HT-29 (cell line): ENCODE measurements at regions not wholly inside any gene's neighbourhood (a gene's known extent, or its start where the extent isn't known, plus 50 kb on each side); places are given as distances from the start of the nearest gene placed in this dataset.
"Not testable (repeated sequence)": the region's sequence is repeated elsewhere in the genome, so short reads cannot be mapped to it uniquely, and the experiment has no call there.

Experiments
- DNase-seq: peaks from one replicate; pipeline ENCODE4 v3.0.0-alpha.2; 2015; ENCODE audit warnings: low spot score

GRCh38 chrX:87236830-87237440 is 280.7 kb upstream of the KLHL4 start:
- no peak for DNase-seq

GRCh38 chrX:87265518-87265917 is 252.1 kb upstream of the KLHL4 start:
- DNase-seq, result no peak

DNA sequence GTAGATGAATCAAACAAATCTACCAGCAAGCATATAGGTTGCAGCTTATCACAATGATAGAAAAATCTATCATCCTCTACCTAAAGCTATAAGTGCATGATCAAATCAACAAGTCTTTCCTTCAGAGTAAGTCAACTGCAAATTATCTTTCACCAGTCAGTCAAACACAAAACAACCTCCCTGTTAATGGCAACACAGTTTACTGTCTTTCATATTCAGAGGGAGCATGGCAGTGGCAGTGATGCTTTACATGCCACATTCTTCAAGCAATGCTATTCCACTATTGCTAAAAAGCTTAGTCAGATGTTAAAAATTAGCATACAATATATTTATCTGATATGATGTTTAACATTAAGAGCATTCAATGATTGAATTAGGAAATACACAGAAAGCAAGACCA is 245.1 kb upstream of the KLHL4 start:
- no peak for DNase-seq

DNA sequence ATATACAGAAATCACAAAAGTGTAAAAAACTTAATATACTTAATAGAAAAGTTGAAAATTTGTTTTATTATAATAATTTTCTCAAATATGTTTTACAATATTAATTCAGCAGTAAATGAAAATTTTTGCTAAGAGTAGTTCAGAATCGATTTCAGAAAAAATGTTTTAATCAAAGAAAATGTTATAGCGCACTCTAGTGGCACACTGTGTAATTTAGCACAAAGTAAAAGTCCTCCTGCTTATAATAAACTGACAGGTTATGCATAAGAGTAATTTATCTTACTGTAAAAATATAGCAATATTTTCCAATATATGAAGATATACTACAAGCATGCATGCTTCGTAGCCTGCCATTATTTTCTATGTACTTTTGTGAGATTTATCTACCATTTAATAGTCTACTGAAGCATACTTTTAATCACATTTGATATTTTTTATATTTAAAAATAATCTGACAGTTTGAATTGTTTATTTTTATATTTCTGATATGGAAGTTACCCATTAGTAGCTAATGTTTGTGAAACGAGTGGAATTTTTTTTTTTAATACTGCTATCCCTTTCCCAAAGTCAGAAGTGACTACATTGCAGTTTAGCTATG is 217.9 kb upstream of the KLHL4 start:
- peak; percentile 52 for DNase-seq

- no peak for DNase-seq
Observed at GRCh38 chrX:87310780-87311179, 206.8 kb upstream of the KLHL4 start.

GRCh38 chrX:87327267-87327666 is 190.3 kb upstream of the KLHL4 start:
- DNase-seq, result no peak

DNA sequence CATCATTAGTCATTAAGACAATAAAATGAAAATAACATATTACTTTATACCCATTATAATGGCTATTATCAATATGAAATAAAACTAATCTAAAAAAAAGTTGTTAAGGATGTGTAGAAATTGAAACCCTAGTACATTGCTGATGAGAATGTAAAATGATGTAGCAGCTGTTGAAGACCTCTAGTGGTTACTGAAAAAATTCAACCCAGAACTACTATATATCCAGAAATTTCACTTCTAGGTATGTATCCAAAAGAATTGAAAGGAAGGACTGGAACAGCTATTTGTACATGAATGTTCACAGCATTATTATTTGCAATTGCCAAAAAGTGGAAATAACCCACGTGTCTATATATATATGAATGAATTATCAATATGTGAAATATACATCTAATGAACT is 180.3 kb upstream of the KLHL4 start:
- no peak for DNase-seq

DNA sequence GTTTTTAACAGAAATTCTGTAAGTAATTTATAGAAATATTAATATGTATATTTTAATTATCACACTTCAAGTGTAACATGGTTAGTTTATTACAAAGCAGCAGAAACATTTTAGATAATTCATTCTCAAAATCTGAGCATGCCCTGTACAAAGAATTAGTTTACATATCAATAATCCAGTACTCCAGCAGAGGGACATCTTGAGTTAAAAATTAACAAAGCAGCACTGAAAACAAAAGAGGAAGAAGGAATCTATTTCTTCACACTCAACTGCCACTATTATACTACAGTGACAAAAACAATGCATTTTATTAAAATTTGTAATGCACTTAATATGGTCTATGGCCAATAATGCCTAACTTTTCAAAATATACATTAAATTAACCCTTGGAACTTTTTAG is 179.1 kb upstream of the KLHL4 start:
- peak; percentile 52 for DNase-seq

GRCh38 chrX:87370865-87371264 is 146.7 kb upstream of the KLHL4 start:
- no peak for DNase-seq

GRCh38 chrX:87374324-87374723 is 143.3 kb upstream of the KLHL4 start:
- DNase-seq, result no peak

DNA sequence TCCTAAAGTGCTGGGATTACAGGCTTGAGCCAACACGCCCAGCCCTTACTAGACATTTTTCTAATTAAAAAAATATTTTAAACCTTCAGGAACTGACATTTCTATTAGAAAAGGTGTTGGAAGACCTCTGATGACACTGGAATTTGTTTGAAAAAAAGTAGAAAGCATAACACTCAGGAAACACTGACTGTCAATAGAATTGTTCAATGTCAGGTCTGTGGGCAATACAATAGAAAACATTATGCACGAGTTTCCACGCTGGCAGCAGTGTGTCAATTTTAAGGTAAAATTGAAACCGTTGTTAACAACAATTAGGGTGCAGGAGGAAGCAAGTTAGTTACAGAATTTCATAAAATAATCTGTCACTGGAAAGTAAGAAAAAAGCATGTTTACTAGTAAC is 140.7 kb upstream of the KLHL4 start:
- no peak for DNase-seq

GRCh38 chrX:87388381-87388780 is 129.2 kb upstream of the KLHL4 start:
- no peak for DNase-seq

DNA sequence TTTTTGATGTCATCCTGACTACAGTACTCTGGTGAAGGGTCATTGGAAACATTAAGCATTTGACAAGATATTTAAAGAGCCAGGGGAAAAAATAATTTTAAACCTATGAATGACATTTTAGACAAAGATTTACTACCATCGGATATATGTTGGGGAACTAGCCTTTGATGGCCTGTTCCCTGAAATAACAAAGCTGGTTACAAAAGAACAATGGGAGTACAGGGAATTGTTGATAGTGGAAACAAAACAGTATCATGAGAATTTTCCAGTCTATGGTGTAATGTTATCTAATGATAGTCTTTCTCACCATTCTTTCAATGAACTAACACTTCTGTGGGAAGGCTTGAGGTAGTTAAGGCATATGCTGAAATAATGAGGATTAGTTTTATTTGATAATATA is 125.9 kb upstream of the KLHL4 start:
- no peak for DNase-seq

DNA sequence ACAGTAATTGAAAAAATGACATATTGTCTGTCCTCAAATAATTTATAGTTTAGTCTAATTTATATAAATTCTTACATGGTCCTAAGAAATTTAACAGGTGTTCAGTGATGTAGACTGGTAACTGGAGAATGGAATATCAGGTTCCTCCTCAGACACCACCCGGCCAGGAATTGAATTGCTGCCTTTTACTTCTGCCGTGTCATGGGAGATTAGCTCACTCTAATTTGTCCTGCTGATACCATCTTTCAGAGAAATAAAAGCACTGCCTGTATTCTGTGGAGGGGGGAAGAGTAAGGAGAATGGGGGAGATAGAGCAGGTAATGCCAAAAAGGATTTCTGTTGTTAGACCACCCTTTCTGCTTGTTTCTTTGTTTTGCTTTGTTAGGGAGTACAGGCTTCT is 125.2 kb upstream of the KLHL4 start:
- DNase-seq, result no peak

- no peak for DNase-seq
Observed at GRCh38 chrX:87397103-87397886, 120.3 kb upstream of the KLHL4 start.

- DNase-seq, result no peak
Observed at GRCh38 chrX:87402256-87402655, 115.3 kb upstream of the KLHL4 start.

GRCh38 chrX:87403551-87403950 is 114.1 kb upstream of the KLHL4 start:
- no peak for DNase-seq

- peak; percentile 88 for DNase-seq
Observed at GRCh38 chrX:87409113-87409841, 108.3 kb upstream of the KLHL4 start.

DNA sequence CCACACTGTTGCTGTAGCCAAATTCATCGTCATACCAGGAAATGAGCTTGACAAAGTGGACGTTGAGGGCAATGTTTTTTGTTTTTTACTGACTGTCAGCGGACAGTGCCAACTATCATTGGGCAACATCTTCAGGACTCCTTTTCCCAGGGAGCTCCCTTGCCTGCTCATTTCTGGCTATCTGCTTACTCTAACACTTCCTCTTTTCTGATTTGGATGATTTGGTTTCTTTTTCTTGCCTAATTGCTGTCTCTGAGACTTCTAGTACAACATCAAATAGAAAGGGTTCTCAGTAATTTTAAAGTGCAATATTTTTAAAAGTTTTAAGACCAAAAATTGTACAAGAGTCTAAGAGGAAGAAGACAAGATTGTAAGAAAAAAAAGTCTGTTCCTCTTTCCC is 92.0 kb upstream of the KLHL4 start:
- no peak for DNase-seq

- DNase-seq, result no peak
Observed at GRCh38 chrX:87434618-87435017, 83.0 kb upstream of the KLHL4 start.

DNA sequence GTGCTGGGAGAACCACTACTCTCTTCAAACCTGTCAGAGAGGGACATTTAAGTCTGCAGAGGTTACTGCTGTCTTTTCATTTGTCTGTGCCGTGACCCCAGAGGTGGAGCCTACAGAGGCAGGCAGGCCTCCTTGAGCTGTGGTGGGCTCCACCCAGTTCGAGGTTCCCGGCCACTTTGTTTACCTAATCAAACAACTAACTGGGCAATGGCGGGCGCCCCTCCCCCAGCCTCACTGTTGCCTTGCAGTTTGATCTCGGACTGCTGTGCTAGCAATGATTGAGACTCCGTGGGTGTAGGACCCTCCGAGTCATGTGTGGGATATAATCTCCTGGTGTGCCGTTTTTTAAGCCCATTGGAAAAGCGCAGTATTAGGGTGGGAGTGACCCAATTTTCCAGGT is 69.0 kb upstream of the KLHL4 start:
- DNase-seq, result not testable (repeated sequence)

- not testable (repeated sequence) for DNase-seq
Observed at GRCh38 chrX:87465757-87466156, 51.8 kb upstream of the KLHL4 start.
